22Rv1 (cell line): ENCODE measurements at regions not wholly inside any gene's neighbourhood (a gene's known extent, or its start where the extent isn't known, plus 50 kb on each side); places are given as distances from the start of the nearest gene placed in this dataset.

ENCODE experiments used
- CTCF ChIP-seq: fragments of 450-650 bp; IDR thresholded peaks from 2 replicates; pipeline ENCODE4 v1.5.1; 2017; ENCODE audit warnings: mild to moderate bottlenecking
- ZFX ChIP-seq: fragments of 450-650 bp; IDR thresholded peaks from 2 replicates; pipeline ENCODE4 v1.6.1; 2017; ENCODE audit warnings: antibody characterized with exemption, borderline replicate concordance

- TF ChIP-seq CTCF = no peak
- TF ChIP-seq ZFX = no peak
These were observed 115.9 kb upstream of the CXADR start for GRCh38 chr21:17396948-17397347.
